Prostate gland (tissue), 2 donors: ENCODE measurements at regions not wholly inside any gene's neighbourhood (a gene's known extent, or its start where the extent isn't known, plus 50 kb on each side); places are given as distances from the start of the nearest gene placed in this dataset.

Source experiments
- POLR2A ChIP-seq: fragments of 450-650 bp; IDR thresholded peaks from one replicate; pipeline ENCODE4 v1.6.1; 2016; ENCODE audit warnings: antibody characterized with exemption, mild to moderate bottlenecking
- TF ChIP-seq, protein P1 (sequence below), 4 experiments: fragments of 200-600 bp in 2 of 4; fragments of 450-650 bp in 2 of 4; sonication (generic) in 2 of 4; IDR thresholded peaks; 1 replicate in 3 of 4; 2 replicates in 1 of 4; pipeline ENCODE4 v1.5.1; 2016 to 2019; ENCODE audit warnings: antibody characterized with exemption in 4 of 4, mild to moderate bottlenecking in 2 of 4, moderate library complexity in 2 of 4

DNA sequence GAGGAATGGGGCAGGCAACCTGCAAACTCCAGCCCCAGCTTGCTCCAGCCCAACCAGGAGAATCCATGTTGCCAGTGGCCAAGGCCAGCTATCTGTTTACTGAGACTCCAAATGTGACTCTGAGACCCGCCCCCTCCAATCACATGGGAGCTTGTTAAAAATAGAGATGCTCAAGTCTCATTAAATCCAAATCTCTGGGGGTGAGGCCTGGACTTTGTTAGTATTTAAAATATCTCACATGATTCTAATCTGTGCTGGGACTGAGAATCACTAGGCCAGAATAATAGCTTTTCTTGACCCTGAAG lies 224.2 kb upstream of the TBL1XR1 start:
- TF ChIP-seq, protein P1, sequence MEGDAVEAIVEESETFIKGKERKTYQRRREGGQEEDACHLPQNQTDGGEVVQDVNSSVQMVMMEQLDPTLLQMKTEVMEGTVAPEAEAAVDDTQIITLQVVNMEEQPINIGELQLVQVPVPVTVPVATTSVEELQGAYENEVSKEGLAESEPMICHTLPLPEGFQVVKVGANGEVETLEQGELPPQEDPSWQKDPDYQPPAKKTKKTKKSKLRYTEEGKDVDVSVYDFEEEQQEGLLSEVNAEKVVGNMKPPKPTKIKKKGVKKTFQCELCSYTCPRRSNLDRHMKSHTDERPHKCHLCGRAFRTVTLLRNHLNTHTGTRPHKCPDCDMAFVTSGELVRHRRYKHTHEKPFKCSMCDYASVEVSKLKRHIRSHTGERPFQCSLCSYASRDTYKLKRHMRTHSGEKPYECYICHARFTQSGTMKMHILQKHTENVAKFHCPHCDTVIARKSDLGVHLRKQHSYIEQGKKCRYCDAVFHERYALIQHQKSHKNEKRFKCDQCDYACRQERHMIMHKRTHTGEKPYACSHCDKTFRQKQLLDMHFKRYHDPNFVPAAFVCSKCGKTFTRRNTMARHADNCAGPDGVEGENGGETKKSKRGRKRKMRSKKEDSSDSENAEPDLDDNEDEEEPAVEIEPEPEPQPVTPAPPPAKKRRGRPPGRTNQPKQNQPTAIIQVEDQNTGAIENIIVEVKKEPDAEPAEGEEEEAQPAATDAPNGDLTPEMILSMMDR (IDR thresholded peaks at IDR 0.05) = no peak
- no peak for TF ChIP-seq POLR2A
